Neural crest cell (in vitro differentiated cells): ENCODE measurements at regions not wholly inside any gene's neighbourhood (a gene's known extent, or its start where the extent isn't known, plus 50 kb on each side); places are given as distances from the start of the nearest gene placed in this dataset.

Source experiments
- DNase-seq: peaks from one replicate; pipeline ENCODE4 v3.0.0; 2021; ENCODE audit warnings: low read depth, mixed read lengths, low spot score
- H3K27ac Mint-ChIP-seq: one replicate; pipeline ENCODE4 v1.8.0; 2021; ENCODE audit warnings: mild to moderate bottlenecking, mixed read lengths; ENCODE audit not compliant: unreplicated experiment
- H3K27me3 Mint-ChIP-seq: 2 replicates; pipeline ENCODE4 v1.8.0; 2021; ENCODE audit warnings: low read depth, mild to moderate bottlenecking, mixed read lengths
- H3K36me3 Mint-ChIP-seq: 2 replicates; pipeline ENCODE4 v1.8.0; 2021; ENCODE audit warnings: low read depth, mild to moderate bottlenecking, mixed read lengths
- H3K4me1 Mint-ChIP-seq: 2 replicates; pipeline ENCODE4 v1.8.0; 2021; ENCODE audit warnings: mixed read lengths
- H3K4me3 Mint-ChIP-seq: one replicate; pipeline ENCODE4 v1.8.0; 2021; ENCODE audit warnings: mild to moderate bottlenecking, mixed read lengths
- H3K9me3 Mint-ChIP-seq: 2 replicates; pipeline ENCODE4 v1.8.0; 2021; ENCODE audit warnings: mixed read lengths
- CTCF ChIP-seq: fragments of 200-600 bp; sonication (generic); conservative IDR thresholded peaks from 2 replicates; pipeline ENCODE4 v1.5.0; 2021; ENCODE audit warnings: antibody characterized with exemption, mild to moderate bottlenecking

GRCh38 chr2:239774142-239774462 is 251.0 kb downstream of the NDUFA10 start:
- peaks cover 6% of the 10 kb centered on the region for H3K9me3 Mint-ChIP-seq
- no peak overlapping the region for H3K4me3 Mint-ChIP-seq
- H3K4me1 Mint-ChIP-seq = peaks cover 8% of the 10 kb centered on the region
- no peak for TF ChIP-seq CTCF
- no peak for DNase-seq
- peaks cover 2% of the 10 kb centered on the region for H3K27me3 Mint-ChIP-seq
- no peak overlapping the region for H3K27ac Mint-ChIP-seq
- no peaks in the 10 kb centered on the region for H3K36me3 Mint-ChIP-seq

GRCh38 chr2:239773228-239774141 is 251.7 kb downstream of the NDUFA10 start:
- Mint-ChIP-seq H3K4me3 (no peak overlapping the region), H3K27me3 (peaks cover 2% of the 10 kb centered on the region), H3K27ac (peak overlapping the region; percentile 57), H3K36me3 (no peaks in the 10 kb centered on the region), H3K4me1 (peaks cover 8% of the 10 kb centered on the region), H3K9me3 (peaks cover 6% of the 10 kb centered on the region)
- no peak for TF ChIP-seq CTCF
- DNase-seq = no peak

GRCh38 chr2:239772721-239773120 is 252.4 kb downstream of the NDUFA10 start:
- H3K36me3 Mint-ChIP-seq = no peaks in the 10 kb centered on the region
- no peak overlapping the region for H3K4me3 Mint-ChIP-seq
- no peak overlapping the region for H3K27ac Mint-ChIP-seq
- TF ChIP-seq CTCF = no peak
- H3K27me3 Mint-ChIP-seq = peaks cover 2% of the 10 kb centered on the region
- H3K4me1 Mint-ChIP-seq = peaks cover 8% of the 10 kb centered on the region
- H3K9me3 Mint-ChIP-seq = peaks cover 6% of the 10 kb centered on the region
- no peak for DNase-seq

GRCh38 chr2:239770246-239770639 is 254.9 kb downstream of the NDUFA10 start:
- H3K36me3 Mint-ChIP-seq = no peaks in the 10 kb centered on the region
- H3K27me3 Mint-ChIP-seq = peaks cover 2% of the 10 kb centered on the region
- H3K27ac Mint-ChIP-seq = no peak overlapping the region
- no peak for TF ChIP-seq CTCF
- no peaks in the 10 kb centered on the region for H3K4me1 Mint-ChIP-seq
- no peak for DNase-seq
- H3K9me3 Mint-ChIP-seq = peaks cover 6% of the 10 kb centered on the region
- no peak overlapping the region for H3K4me3 Mint-ChIP-seq

- no peak for TF ChIP-seq CTCF
- no peak for DNase-seq
- Mint-ChIP-seq H3K36me3 (no peaks in the 10 kb centered on the region), H3K27me3 (peaks cover under 1% of the 10 kb centered on the region), H3K4me1 (no peaks in the 10 kb centered on the region), H3K27ac (no peak overlapping the region), H3K9me3 (peaks cover 6% of the 10 kb centered on the region), H3K4me3 (no peak overlapping the region)
Measured at GRCh38 chr2:239769554-239770245, 255.4 kb downstream of the NDUFA10 start.
